MM.1S (cell line): ENCODE measurements at regions not wholly inside any gene's neighbourhood (a gene's known extent, or its start where the extent isn't known, plus 50 kb on each side); places are given as distances from the start of the nearest gene placed in this dataset.

Source experiments
- DNase-seq: peaks from one replicate; pipeline ENCODE4 v3.0.0-alpha.2; 2015
- H2AFZ ChIP-seq: fragments of 300-600 bp; sonication (generic); 2 replicates; pipeline ENCODE4 v1.6.0; 2016; ENCODE audit warnings: antibody characterized with exemption, low read length
- H3F3A ChIP-seq: fragments of 300-600 bp; sonication (generic); 2 replicates; pipeline ENCODE4 v1.6.1; 2016; ENCODE audit warnings: mild to moderate bottlenecking, antibody characterized with exemption, low read length, moderate library complexity, mixed read lengths; ENCODE audit not compliant: insufficient read depth
- H3K27ac ChIP-seq: fragments of 300-600 bp; sonication (generic); 2 replicates; pipeline ENCODE4 v1.5.1; 2016; ENCODE audit warnings: mild to moderate bottlenecking, low read length
- H3K27me3 ChIP-seq: fragments of 300-600 bp; sonication (generic); replicated peaks from 2 replicates; pipeline ENCODE4 v1.6.0; 2016; ENCODE audit warnings: low read length; ENCODE audit not compliant: insufficient read depth
- H3K36me3 ChIP-seq: fragments of 300-600 bp; sonication (generic); replicated peaks from 2 replicates; pipeline ENCODE4 v1.6.1; 2016; ENCODE audit warnings: mild to moderate bottlenecking, low read length, mixed read lengths; ENCODE audit not compliant: insufficient read depth
- H3K4me1 ChIP-seq: fragments of 300-600 bp; sonication (generic); 2 replicates; pipeline ENCODE4 v1.6.1; 2016; ENCODE audit warnings: low read length, mixed read lengths
- H3K4me2 ChIP-seq: fragments of 300-600 bp; sonication (generic); 2 replicates; pipeline ENCODE4 v1.6.0; 2016; ENCODE audit warnings: low read depth, low read length
- H3K4me3 ChIP-seq: fragments of 300-600 bp; sonication (generic); 2 replicates; pipeline ENCODE4 v1.5.1; 2016; ENCODE audit warnings: low read length, mixed read lengths
- H3K79me2 ChIP-seq: fragments of 300-600 bp; sonication (generic); 2 replicates; pipeline ENCODE4 v1.6.1; 2016; ENCODE audit warnings: mixed run types, low read length, mixed read lengths
- H3K9ac ChIP-seq: fragments of 300-600 bp; sonication (generic); 2 replicates; pipeline ENCODE4 v1.6.1; 2016; ENCODE audit warnings: low read length, mixed read lengths
- H3K9me2 ChIP-seq: fragments of 300-600 bp; sonication (generic); replicated peaks from 2 replicates; pipeline ENCODE4 v1.6.1; 2016; ENCODE audit warnings: mild to moderate bottlenecking, low read length, mixed read lengths; ENCODE audit not compliant: insufficient read depth
- H3K9me3 ChIP-seq: fragments of 300-600 bp; sonication (generic); replicated peaks from 2 replicates; pipeline ENCODE4 v1.6.1; 2016; ENCODE audit warnings: mild to moderate bottlenecking, low read length, mixed read lengths; ENCODE audit not compliant: insufficient read depth
- H4K20me1 ChIP-seq: fragments of 300-600 bp; sonication (generic); 2 replicates; pipeline ENCODE4 v1.6.1; 2016; ENCODE audit warnings: mild to moderate bottlenecking, low read length, moderate library complexity, mixed read lengths; ENCODE audit not compliant: insufficient read depth
- CTCF ChIP-seq: fragments of 300-600 bp; sonication (generic); IDR thresholded peaks from 2 replicates; pipeline ENCODE4 v1.5.1; 2016; ENCODE audit warnings: antibody characterized with exemption, low read length, mixed read lengths
- EZH2 ChIP-seq: fragments of 300-600 bp; sonication (generic); optimal IDR thresholded peaks from 2 replicates; pipeline ENCODE3; 2017; ENCODE audit warnings: low read depth, mild to moderate bottlenecking, antibody characterized with exemption, low read length, mixed read lengths
- EZH2phosphoT487 ChIP-seq: fragments of 300-600 bp; sonication (generic); IDR thresholded peaks from 2 replicates; pipeline ENCODE4 v1.6.1; 2018; ENCODE audit warnings: antibody characterized with exemption, low read length

- no peaks in the 10 kb centered on the region for H4K20me1 ChIP-seq
- no peak for TF ChIP-seq EZH2phosphoT487
- TF ChIP-seq CTCF = no peak
- no peak for TF ChIP-seq EZH2
- no peak for DNase-seq
- H2AFZ ChIP-seq = no peak overlapping the region
- no peaks in the 10 kb centered on the region for H3K4me1 ChIP-seq
- H3K4me2 ChIP-seq = no peak overlapping the region
- H3K36me3 ChIP-seq = no peaks in the 10 kb centered on the region
- no peak overlapping the region for H3K9ac ChIP-seq
- no peaks in the 10 kb centered on the region for H3K27me3 ChIP-seq
- H3K4me3 ChIP-seq = no peak overlapping the region
- no peaks in the 10 kb centered on the region for H3K9me3 ChIP-seq
- no peak overlapping the region for H3K27ac ChIP-seq
- no peaks in the 10 kb centered on the region for H3K79me2 ChIP-seq
- no peaks in the 10 kb centered on the region for H3K9me2 ChIP-seq
- H3F3A ChIP-seq = no peaks in the 10 kb centered on the region
Measured at GRCh38 chr12:87687362-87687761, 341.8 kb downstream of the C12orf50 start.

- no peaks in the 10 kb centered on the region for H3K79me2 ChIP-seq
- DNase-seq = no peak
- H3K36me3 ChIP-seq = no peaks in the 10 kb centered on the region
- no peak overlapping the region for H3K27ac ChIP-seq
- H3K4me2 ChIP-seq = no peak overlapping the region
- no peaks in the 10 kb centered on the region for H3F3A ChIP-seq
- H3K27me3 ChIP-seq = no peaks in the 10 kb centered on the region
- H3K9ac ChIP-seq = no peak overlapping the region
- no peak overlapping the region for H2AFZ ChIP-seq
- no peaks in the 10 kb centered on the region for H3K9me3 ChIP-seq
- H4K20me1 ChIP-seq = no peaks in the 10 kb centered on the region
- H3K4me3 ChIP-seq = no peak overlapping the region
- TF ChIP-seq EZH2 = no peak
- no peaks in the 10 kb centered on the region for H3K4me1 ChIP-seq
- no peaks in the 10 kb centered on the region for H3K9me2 ChIP-seq
Measured at GRCh38 chr12:87685696-87686095, 343.5 kb downstream of the C12orf50 start.

GRCh38 chr12:87679251-87679650, 349.9 kb downstream of the C12orf50 start:
- H3K36me3 ChIP-seq = no peaks in the 10 kb centered on the region
- no peaks in the 10 kb centered on the region for H3K79me2 ChIP-seq
- H3K9ac ChIP-seq = no peak overlapping the region
- TF ChIP-seq CTCF (no peak), EZH2phosphoT487 (no peak), EZH2 (no peak)
- H3K4me3 ChIP-seq = no peak overlapping the region
- H3K4me2 ChIP-seq = no peak overlapping the region
- H3K9me2 ChIP-seq = no peaks in the 10 kb centered on the region
- no peaks in the 10 kb centered on the region for H3K4me1 ChIP-seq
- no peak for DNase-seq
- no peaks in the 10 kb centered on the region for H3K9me3 ChIP-seq
- H3K27me3 ChIP-seq = 0 out of 2 replicates have a peak, but pooled peaks cover 2% of the 10 kb centered on the region
- no peaks in the 10 kb centered on the region for H3F3A ChIP-seq
- H4K20me1 ChIP-seq = no peaks in the 10 kb centered on the region
- no peak overlapping the region for H3K27ac ChIP-seq
- no peak overlapping the region for H2AFZ ChIP-seq

- Histone ChIP-seq H3K27ac (no peak overlapping the region), H3F3A (no peaks in the 10 kb centered on the region), H3K4me1 (no peaks in the 10 kb centered on the region), H3K79me2 (no peaks in the 10 kb centered on the region), H3K36me3 (no peaks in the 10 kb centered on the region), H3K27me3 (0 out of 2 replicates have a peak, but pooled peaks cover 7% of the 10 kb centered on the region), H3K9ac (no peak overlapping the region), H4K20me1 (no peaks in the 10 kb centered on the region), H2AFZ (no peak overlapping the region), H3K9me3 (no peaks in the 10 kb centered on the region), H3K4me3 (no peak overlapping the region), H3K9me2 (no peaks in the 10 kb centered on the region), H3K4me2 (no peak overlapping the region)
- TF ChIP-seq EZH2phosphoT487 (no peak), CTCF (no peak), EZH2 (no peak)
- DNase-seq = no peak
Measured at GRCh38 chr12:87678453-87678852, 350.7 kb downstream of the C12orf50 start.
